Upper lobe of left lung (tissue), 6 donors: ENCODE measurements at regions not wholly inside any gene's neighbourhood (a gene's known extent, or its start where the extent isn't known, plus 50 kb on each side); places are given as distances from the start of the nearest gene placed in this dataset.

Experiments
- ATAC-seq, 2 donors: fragments of 200-7000 bp; cut with Tn5 transposase; one replicate each; pipeline ENCODE4 v1.9.1; 2022; ENCODE audit warnings: mild to moderate bottlenecking in 2 of 2, moderate library complexity in 2 of 2; ENCODE audit not compliant: low FRiP score in 2 of 2
- DNase-seq, 2 donors: peaks; one replicate each; pipeline ENCODE4 v3.0.0-alpha.2; 2019 to 2020
- H3K27ac ChIP-seq, 4 donors: fragments of 200-600 bp; sonication (generic); one replicate each; pipeline ENCODE4 v1.5.1; 2016 to 2019
- H3K27me3 ChIP-seq, 4 donors: fragments of 200-600 bp; sonication (generic); one replicate each; pipeline ENCODE4 v1.5.1; 2017 to 2019
- H3K36me3 ChIP-seq, 4 donors: fragments of 200-600 bp; sonication (generic); one replicate each; pipeline ENCODE4 v1.5.1; 2016 to 2019
- H3K4me1 ChIP-seq, 4 donors: fragments of 200-600 bp; sonication (generic); one replicate each; pipeline ENCODE4 v1.5.1; 2018 to 2019
- H3K4me3 ChIP-seq, 4 donors: fragments of 200-600 bp; sonication (generic); one replicate each; pipeline ENCODE4 v1.5.1; 2017 to 2019; ENCODE audit warnings: mild to moderate bottlenecking in 2 of 4, moderate library complexity in 1 of 4
- H3K9me3 ChIP-seq, 4 donors: fragments of 200-600 bp; sonication (generic); one replicate each; pipeline ENCODE4 v1.5.1; 2018 to 2019
- CTCF ChIP-seq, 6 experiments: fragments of 450-650 bp in 4 of 6; fragments of 200-600 bp in 2 of 6; sonication (generic) in 2 of 6; IDR thresholded peaks; one replicate each; pipeline ENCODE4 v1.5.1; 2016 to 2019; ENCODE audit warnings: antibody characterized with exemption in 6 of 6
- EP300 ChIP-seq, 4 donors: sonication (generic); formaldehyde crosslinking; IDR thresholded peaks; one replicate each; pipeline ENCODE4 v1.5.1; 2017; ENCODE audit warnings: antibody characterized with exemption in 4 of 4, control low read depth in 2 of 4
- POLR2A ChIP-seq, 4 donors: fragments of 450-650 bp; IDR thresholded peaks; one replicate each; pipeline ENCODE4 v1.5.1; 2016 to 2017; ENCODE audit warnings: antibody characterized with exemption in 4 of 4, mild to moderate bottlenecking in 2 of 4
- POLR2AphosphoS5 ChIP-seq, 2 donors: sonication (generic); formaldehyde crosslinking; IDR thresholded peaks; one replicate each; pipeline ENCODE4 v1.5.1; 2017; ENCODE audit warnings: antibody characterized with exemption in 2 of 2
- WGBS, 2 donors: methylation state at CpG; one replicate each; pipeline ENCODE4 v1.1.5; 2017 to 2018; 5-methylcytosine and 5-hydroxymethylcytosine counted together
- donor health status: DM: no; HTN: no; CAD: no; lungs with moderate emphysema.
- donor health status: DM: no; HTN: yes; CAD: no; lungs with severe emphysema.

- Histone ChIP-seq H3K4me1 (no peaks in the 10 kb centered on the region), H3K4me3 (no peak overlapping the region), H3K27ac (no peak overlapping the region), H3K36me3 (no peaks in the 10 kb centered on the region), H3K27me3 (no peaks in the 10 kb centered on the region), H3K9me3 (no peaks in the 10 kb centered on the region)
- TF ChIP-seq POLR2AphosphoS5 (IDR thresholded peaks at IDR 0.05) (no peak), POLR2A (IDR thresholded peaks at IDR 0.05) (no peak), EP300 (IDR thresholded peaks at IDR 0.05) (no peak), CTCF (IDR thresholded peaks at IDR 0.05) (no peak)
- ATAC-seq (no peak), DNase-seq (no peak)
- WGBS, 2 donors, result 79 to 82% methylated on average over 5 of the region's 5 CpGs
Measured at GRCh38 chr2:198767694-198768093, 690.0 kb downstream of the SATB2 start.

GRCh38 chr2:198763793-198764192 lies 693.9 kb downstream of the SATB2 start:
- H3K36me3 ChIP-seq, result no peaks in the 10 kb centered on the region
- no peak overlapping the region for H3K4me3 ChIP-seq
- H3K27ac ChIP-seq, result no peak overlapping the region
- WGBS, 2 donors, result 37 to 41% methylated on average over 1 of the region's 1 CpG
- DNase-seq (no peak), ATAC-seq (no peak)
- no peaks in the 10 kb centered on the region for H3K27me3 ChIP-seq
- H3K4me1 ChIP-seq, result no peaks in the 10 kb centered on the region
- TF ChIP-seq EP300 (IDR thresholded peaks at IDR 0.05) (no peak), CTCF (IDR thresholded peaks at IDR 0.05) (no peak), POLR2AphosphoS5 (IDR thresholded peaks at IDR 0.05) (no peak), POLR2A (IDR thresholded peaks at IDR 0.05) (no peak)
- H3K9me3 ChIP-seq, result no peaks in the 10 kb centered on the region

- Histone ChIP-seq H3K27ac (no peak overlapping the region), H3K4me1 (no peaks in the 10 kb centered on the region), H3K4me3 (no peak overlapping the region), H3K36me3 (no peaks in the 10 kb centered on the region), H3K27me3 (no peaks in the 10 kb centered on the region), H3K9me3 (no peaks in the 10 kb centered on the region)
- 60 to 61% methylated on average over 3 of the region's 3 CpGs for WGBS, 2 donors
- ATAC-seq (no peak), DNase-seq (no peak)
- no peak for TF ChIP-seq EP300 (IDR thresholded peaks at IDR 0.05)
- TF ChIP-seq CTCF (IDR thresholded peaks at IDR 0.05), result no peak
- no peak for TF ChIP-seq POLR2A (IDR thresholded peaks at IDR 0.05)
- no peak for TF ChIP-seq POLR2AphosphoS5 (IDR thresholded peaks at IDR 0.05)
Measured at GRCh38 chr2:198762441-198762840, 695.3 kb downstream of the SATB2 start.

GRCh38 chr2:198757069-198757468 lies 700.7 kb downstream of the SATB2 start:
- Histone ChIP-seq H3K27ac (no peak overlapping the region), H3K27me3 (no peaks in the 10 kb centered on the region), H3K36me3 (no peaks in the 10 kb centered on the region), H3K4me1 (no peaks in the 10 kb centered on the region), H3K9me3 (no peaks in the 10 kb centered on the region), H3K4me3 (no peak overlapping the region)
- TF ChIP-seq POLR2AphosphoS5 (IDR thresholded peaks at IDR 0.05) (no peak), EP300 (IDR thresholded peaks at IDR 0.05) (no peak), CTCF (IDR thresholded peaks at IDR 0.05) (no peak), POLR2A (IDR thresholded peaks at IDR 0.05) (no peak)
- no peak for ATAC-seq
- 73 to 79% methylated on average over 3 of the region's 3 CpGs for WGBS, 2 donors
- DNase-seq, result no peak

- no peak for ATAC-seq
Measured at GRCh38 chr2:198756166-198756565, 701.6 kb downstream of the SATB2 start.

More at GRCh38 chr2:198756166-198756565, 701.6 kb downstream of the SATB2 start:
- Histone ChIP-seq H3K4me1 (no peaks in the 10 kb centered on the region), H3K27me3 (no peaks in the 10 kb centered on the region), H3K36me3 (no peaks in the 10 kb centered on the region), H3K27ac (no peak overlapping the region), H3K4me3 (no peak overlapping the region), H3K9me3 (no peaks in the 10 kb centered on the region)
- 45 to 49% methylated on average over 3 of the region's 3 CpGs for WGBS, 2 donors
- TF ChIP-seq POLR2AphosphoS5 (IDR thresholded peaks at IDR 0.05) (no peak), EP300 (IDR thresholded peaks at IDR 0.05) (no peak), CTCF (IDR thresholded peaks at IDR 0.05) (no peak), POLR2A (IDR thresholded peaks at IDR 0.05) (no peak)
- no peak for DNase-seq
